Fibroblast of the aortic adventitia (primary cell): ENCODE measurements at regions not wholly inside any gene's neighbourhood (a gene's known extent, or its start where the extent isn't known, plus 50 kb on each side); places are given as distances from the start of the nearest gene placed in this dataset.
"Not testable (repeated sequence)": the region's sequence is repeated elsewhere in the genome, so short reads cannot be mapped to it uniquely, and the experiment has no call there.

ENCODE experiments used
- DNase-seq: peaks from one replicate; pipeline ENCODE4 v3.0.0-alpha.2; 2010; ENCODE audit warnings: low read depth
- H3K4me3 ChIP-seq: 2 replicates; pipeline ENCODE4 v1.5.1; 2011; ENCODE audit warnings: low read depth, mild to moderate bottlenecking, control low read depth, low read length, moderate library complexity
- TF ChIP-seq, protein P1 (sequence below): IDR thresholded peaks from 2 replicates; pipeline ENCODE4 v1.5.1; 2011; ENCODE audit warnings: mild to moderate bottlenecking, low read length, control low read depth, inconsistent platforms; ENCODE audit not compliant: insufficient read depth

DNA sequence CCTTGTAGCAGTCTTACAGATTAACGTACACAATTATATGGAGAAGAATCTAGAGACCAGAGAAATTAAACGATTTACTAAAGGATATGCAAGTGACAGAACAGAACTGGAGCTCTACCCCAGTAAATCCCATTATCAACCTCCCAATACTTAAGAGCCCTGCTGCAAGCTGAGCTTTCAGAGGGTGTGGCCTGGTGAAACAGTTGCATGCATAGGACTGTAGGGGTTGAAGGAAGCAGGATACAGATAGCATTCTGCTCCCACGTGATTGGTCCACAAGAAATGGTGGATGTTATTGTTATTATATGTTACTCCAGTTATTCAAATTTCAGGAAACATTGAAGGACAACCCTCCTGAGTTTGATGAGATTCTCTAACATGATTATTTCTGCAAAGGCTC, 210.8 kb upstream of the THUMPD2 start:
- H3K4me3 ChIP-seq, result no peak overlapping the region
- DNase-seq, result no peak
- TF ChIP-seq, protein P1, sequence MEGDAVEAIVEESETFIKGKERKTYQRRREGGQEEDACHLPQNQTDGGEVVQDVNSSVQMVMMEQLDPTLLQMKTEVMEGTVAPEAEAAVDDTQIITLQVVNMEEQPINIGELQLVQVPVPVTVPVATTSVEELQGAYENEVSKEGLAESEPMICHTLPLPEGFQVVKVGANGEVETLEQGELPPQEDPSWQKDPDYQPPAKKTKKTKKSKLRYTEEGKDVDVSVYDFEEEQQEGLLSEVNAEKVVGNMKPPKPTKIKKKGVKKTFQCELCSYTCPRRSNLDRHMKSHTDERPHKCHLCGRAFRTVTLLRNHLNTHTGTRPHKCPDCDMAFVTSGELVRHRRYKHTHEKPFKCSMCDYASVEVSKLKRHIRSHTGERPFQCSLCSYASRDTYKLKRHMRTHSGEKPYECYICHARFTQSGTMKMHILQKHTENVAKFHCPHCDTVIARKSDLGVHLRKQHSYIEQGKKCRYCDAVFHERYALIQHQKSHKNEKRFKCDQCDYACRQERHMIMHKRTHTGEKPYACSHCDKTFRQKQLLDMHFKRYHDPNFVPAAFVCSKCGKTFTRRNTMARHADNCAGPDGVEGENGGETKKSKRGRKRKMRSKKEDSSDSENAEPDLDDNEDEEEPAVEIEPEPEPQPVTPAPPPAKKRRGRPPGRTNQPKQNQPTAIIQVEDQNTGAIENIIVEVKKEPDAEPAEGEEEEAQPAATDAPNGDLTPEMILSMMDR, result no peak

DNA sequence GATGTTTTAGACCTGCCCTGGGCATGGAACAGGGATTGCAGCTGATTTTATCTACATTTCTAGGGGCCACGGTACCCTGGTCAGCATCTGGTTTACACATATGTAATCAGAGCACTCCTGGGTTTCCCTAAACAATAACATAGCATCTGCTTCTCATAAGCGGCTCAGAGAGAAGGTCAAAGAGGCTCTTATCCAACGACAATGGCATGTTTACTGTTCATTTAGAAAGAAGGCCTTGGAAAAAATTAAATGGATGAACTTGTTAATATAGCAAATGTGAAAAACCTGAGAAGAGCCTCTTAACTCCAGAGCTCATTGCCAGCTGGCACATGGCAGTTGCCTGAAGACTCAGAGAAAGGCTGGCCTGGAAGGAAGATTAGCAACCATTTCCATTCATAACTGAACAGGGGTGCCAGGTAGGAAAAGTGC, 202.8 kb upstream of the THUMPD2 start:
- no peak for DNase-seq
- TF ChIP-seq, protein P1, result no peak
- no peak overlapping the region for H3K4me3 ChIP-seq

DNA sequence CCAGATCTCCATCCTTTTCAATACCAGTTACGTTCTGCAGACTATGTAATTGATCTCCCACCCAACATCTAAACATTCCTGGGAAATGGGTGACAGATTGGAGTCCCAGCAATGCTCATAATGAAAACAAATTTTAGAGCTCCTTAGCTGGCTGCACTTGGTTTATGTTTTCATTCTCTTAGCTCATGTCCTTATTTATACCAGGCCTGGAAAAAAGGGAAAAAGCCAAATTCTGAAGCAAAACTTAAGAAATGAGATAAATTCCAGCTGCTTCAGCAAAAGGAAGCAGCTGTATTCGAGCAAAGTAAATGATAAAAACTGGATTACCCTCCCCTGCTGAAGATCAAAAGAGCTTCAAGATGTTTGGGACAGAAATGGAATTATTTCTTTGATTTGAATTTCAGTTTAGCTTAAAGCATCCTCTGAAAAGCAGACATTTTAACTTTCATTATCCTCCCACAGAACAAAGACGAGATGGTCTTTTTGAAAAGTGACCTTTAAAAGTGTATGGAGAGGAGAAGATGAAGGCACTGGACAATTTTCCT, 196.5 kb upstream of the THUMPD2 start:
- TF ChIP-seq, protein P1, result no peak
- DNase-seq, result no peak

DNA sequence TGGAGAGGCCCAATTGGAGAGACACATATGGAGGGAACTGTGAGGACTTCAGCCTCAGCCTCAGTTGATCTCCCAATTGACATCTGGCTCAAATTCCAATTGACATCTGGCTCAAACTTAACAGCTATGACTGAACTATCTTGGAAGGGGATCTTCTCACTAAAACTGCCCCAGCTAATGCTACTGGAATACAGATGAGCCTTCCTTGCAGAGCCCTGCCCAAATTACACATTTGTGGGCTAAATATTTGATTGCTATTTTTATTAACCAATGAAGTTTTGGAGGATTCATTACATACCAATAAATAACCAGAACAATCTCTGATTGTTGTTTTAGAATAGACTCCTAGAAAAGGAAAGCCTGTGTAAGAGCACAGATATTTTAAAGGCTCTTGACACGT, 189.0 kb upstream of the THUMPD2 start:
- TF ChIP-seq, protein P1, result no peak
- H3K4me3 ChIP-seq, result no peak overlapping the region
- DNase-seq, result no peak

More for the DNA sequence above, 196.5 kb upstream of the THUMPD2 start:
- H3K4me3 ChIP-seq, result no peak overlapping the region

DNA sequence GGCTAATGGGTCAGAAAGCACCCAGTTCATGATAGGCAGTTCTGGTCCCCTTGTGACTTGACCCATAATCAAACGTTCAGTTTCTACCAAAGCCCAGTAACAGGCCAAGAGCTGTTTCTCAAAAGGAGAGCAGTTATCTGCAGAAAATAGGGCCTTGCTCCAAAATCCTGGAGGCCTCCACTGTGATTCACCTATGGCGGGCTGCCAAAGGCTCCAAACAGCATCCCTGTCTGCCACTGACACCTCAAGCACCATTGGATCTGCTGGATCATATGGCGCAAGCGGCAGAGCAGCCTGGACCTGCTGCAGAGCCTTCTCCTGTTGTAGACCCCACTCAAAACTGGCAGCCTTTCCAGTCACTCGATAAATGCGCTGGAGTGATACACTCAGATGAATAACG, 181.6 kb upstream of the THUMPD2 start:
- DNase-seq, result peak; percentile 19
- H3K4me3 ChIP-seq, result not testable (repeated sequence)

DNA sequence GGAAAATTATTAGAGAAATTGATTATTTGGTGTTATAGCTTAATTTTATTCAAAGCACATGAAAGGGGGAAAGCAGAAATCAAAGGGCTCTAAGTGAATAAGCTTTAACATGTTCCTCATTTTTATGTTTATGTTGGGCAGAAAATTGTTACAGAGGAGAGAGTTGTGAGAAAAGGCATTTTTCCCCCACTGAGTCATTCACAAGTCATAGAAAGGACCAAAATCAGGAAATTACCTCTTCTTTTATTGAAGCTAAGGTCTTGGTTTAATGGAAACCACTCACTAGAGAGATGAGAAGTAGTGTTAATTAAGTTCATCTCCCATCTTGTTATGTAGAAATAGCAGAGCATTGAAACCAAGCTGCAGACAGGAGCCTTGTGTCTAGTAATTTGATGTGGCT, 175.3 kb upstream of the THUMPD2 start:
- no peak overlapping the region for H3K4me3 ChIP-seq
- TF ChIP-seq, protein P1, result no peak
- DNase-seq, result peak; percentile 28

DNA sequence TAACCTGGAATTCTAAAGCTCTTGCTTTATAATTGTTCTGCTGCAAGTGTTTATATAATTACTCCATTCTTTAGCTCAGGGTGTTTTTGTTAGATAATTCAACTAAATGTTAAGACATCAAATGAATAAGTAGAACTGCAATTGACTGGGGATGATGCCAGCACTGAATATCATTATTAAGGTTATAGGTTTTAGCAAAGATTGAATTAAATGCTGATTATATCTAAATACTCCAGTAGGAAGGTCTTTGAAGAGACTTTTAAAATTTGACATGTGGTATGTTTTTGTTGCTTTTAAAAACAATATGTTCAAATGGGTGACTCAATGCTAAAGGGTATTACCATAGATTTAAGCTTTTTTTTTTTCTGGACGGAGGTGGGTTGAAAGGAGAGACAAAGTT, 170.1 kb upstream of the THUMPD2 start:
- TF ChIP-seq, protein P1, result no peak
- H3K4me3 ChIP-seq, result no peak overlapping the region
- no peak for DNase-seq
